SKM-1 treated with dmso at 0.1 percent for 144 hours (cell line): ENCODE measurements at regions not wholly inside any gene's neighbourhood (a gene's known extent, or its start where the extent isn't known, plus 50 kb on each side); places are given as distances from the start of the nearest gene placed in this dataset.
"Not testable (repeated sequence)": the region's sequence is repeated elsewhere in the genome, so short reads cannot be mapped to it uniquely, and the experiment has no call there.

ENCODE experiments used
- DNase-seq: peaks from one replicate; lab custom pipeline; 2025; ENCODE audit not compliant: unreplicated experiment; lab: John Stamatoyannopoulos, UW

- not testable (repeated sequence) for DNase-seq
These were observed 1082.5 kb downstream of the PCDH17 start for GRCh38 chr13:58714016-58714415.

- no peak for DNase-seq
These were observed 1089.7 kb downstream of the PCDH17 start for GRCh38 chr13:58721273-58721672.

- DNase-seq, result no peak
These were observed 1096.6 kb downstream of the PCDH17 start for GRCh38 chr13:58728126-58728525.

- DNase-seq, result no peak
These were observed 1097.8 kb downstream of the PCDH17 start for GRCh38 chr13:58729361-58729760.

GRCh38 chr13:58744686-58745085 is 1113.1 kb downstream of the PCDH17 start:
- DNase-seq, result no peak

- DNase-seq, result no peak
These were observed 1136.0 kb downstream of the PCDH17 start for GRCh38 chr13:58767566-58767965.

- DNase-seq, result no peak
These were observed 1141.8 kb downstream of the PCDH17 start for GRCh38 chr13:58773280-58773859.

- DNase-seq, result no peak
These were observed 1151.2 kb downstream of the PCDH17 start for GRCh38 chr13:58782736-58783135.

GRCh38 chr13:58792854-58793253 is 1161.3 kb downstream of the PCDH17 start:
- DNase-seq, result no peak

GRCh38 chr13:58795715-58796114 is 1164.2 kb downstream of the PCDH17 start:
- DNase-seq, result no peak

- peak; percentile 0 for DNase-seq
These were observed 1173.3 kb downstream of the PCDH17 start for GRCh38 chr13:58804832-58805231.

GRCh38 chr13:58806401-58806800 is 1174.9 kb downstream of the PCDH17 start:
- DNase-seq, result no peak

- no peak for DNase-seq
These were observed 1192.2 kb downstream of the PCDH17 start for GRCh38 chr13:58823701-58824100.

- DNase-seq, result no peak
These were observed 1196.4 kb downstream of the PCDH17 start for GRCh38 chr13:58827904-58828303.

GRCh38 chr13:58830841-58831240 is 1199.3 kb downstream of the PCDH17 start:
- no peak for DNase-seq

GRCh38 chr13:58838615-58839014 is 1207.1 kb downstream of the PCDH17 start:
- no peak for DNase-seq

GRCh38 chr13:58843071-58843470 is 1211.5 kb downstream of the PCDH17 start:
- DNase-seq, result no peak

- no peak for DNase-seq
These were observed 1212.0 kb downstream of the PCDH17 start for GRCh38 chr13:58843567-58843966.

- DNase-seq, result no peak
These were observed 1218.6 kb downstream of the PCDH17 start for GRCh38 chr13:58850161-58850560.

GRCh38 chr13:58852076-58852475 is 1220.5 kb downstream of the PCDH17 start:
- no peak for DNase-seq

- no peak for DNase-seq
These were observed 1223.7 kb downstream of the PCDH17 start for GRCh38 chr13:58855283-58855682.

GRCh38 chr13:58858870-58859371 is 1227.4 kb downstream of the PCDH17 start:
- DNase-seq, result no peak

GRCh38 chr13:58865286-58865685 is 1233.7 kb downstream of the PCDH17 start:
- no peak for DNase-seq
